HG03108 (cell line): ENCODE measurements at regions not wholly inside any gene's neighbourhood (a gene's known extent, or its start where the extent isn't known, plus 50 kb on each side); places are given as distances from the start of the nearest gene placed in this dataset.

ENCODE experiments used
- ATAC-seq: cut with Tn5 transposase; IDR thresholded peaks from one replicate; pipeline ENCODE4 v1.9.1; 2021; ENCODE audit warnings: moderate library complexity; ENCODE audit not compliant: unreplicated experiment

- no peak for ATAC-seq
Observed at GRCh38 chr6:140571145-140571544, 1196.7 kb upstream of the CITED2 start.

DNA sequence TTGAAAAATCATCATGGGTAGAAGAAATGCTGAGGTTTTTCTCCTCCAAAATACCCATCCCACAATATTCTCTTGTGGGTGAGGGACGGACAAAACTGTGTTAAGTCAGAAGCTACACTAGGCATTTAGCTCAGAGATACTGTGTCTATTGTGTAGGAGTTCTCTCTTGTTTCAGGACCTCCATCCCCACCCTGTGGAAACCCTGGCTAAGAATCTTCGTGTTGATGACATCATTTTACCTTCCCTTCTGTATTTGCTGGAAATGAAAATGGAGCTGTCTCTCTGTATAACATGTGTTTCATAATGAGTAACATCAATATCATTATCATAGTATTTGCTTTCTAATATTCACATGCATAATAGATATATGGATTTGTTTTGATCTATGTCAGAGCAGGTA, 1193.0 kb upstream of the CITED2 start:
- ATAC-seq = no peak

DNA sequence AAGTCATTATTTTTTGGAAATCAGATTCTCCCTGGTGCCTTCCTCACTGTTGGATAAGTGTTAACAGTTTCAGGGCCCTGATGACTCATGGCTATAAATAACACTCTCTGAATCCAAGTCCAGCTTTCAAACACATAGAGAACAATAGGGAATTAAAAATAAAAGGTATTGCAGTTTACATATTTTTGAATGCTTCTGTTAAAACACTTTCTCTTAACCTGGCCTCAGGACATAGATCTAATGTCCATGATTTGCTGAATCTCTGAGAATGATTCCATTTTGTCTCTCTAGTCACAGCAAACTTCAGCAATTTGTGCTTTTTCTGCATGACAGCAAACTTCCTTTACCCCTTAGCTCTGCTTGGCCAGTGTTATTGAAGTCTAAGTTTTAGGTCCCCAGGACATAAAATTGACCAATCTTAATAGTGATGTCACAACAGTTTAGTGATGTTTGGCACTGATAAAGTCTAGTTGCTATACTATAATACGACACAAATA, 1192.4 kb upstream of the CITED2 start:
- no peak for ATAC-seq

DNA sequence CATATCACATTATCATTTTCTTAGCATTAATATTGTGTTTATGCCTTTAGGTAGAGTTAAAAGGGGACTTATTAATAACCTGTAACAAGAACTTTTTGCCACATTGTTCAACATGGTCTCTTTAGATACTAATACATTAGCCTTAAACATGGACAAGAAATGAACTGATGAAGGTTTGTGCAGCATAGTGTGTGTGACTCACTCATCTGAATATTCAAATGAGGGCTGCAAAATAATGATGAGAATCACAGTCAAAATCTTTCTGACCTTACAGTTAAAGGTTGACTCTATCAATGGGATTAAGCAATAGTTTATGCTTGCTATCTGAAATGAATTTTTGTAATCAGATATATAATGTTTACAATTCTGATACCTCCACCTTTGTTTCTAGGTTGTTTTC, 1189.3 kb upstream of the CITED2 start:
- ATAC-seq = no peak

DNA sequence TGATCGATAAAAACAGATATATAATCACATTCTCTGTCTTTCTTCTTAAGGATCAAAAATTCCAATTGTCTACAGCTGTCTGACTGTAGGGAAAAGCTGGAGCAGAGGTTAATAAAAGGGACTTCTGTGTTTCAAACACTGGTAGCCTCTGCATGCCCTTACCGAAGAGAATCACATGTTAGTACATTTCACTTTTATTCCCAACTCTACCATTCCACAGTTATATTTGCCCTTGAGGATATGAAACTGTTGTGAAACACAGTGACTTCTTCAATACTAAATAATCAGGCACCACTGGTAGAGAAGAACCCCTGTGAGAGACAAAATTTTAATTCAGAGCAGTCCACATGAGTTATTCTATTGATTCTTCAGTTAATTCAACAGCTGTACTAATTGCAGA, 1187.3 kb upstream of the CITED2 start:
- ATAC-seq = no peak

- ATAC-seq = no peak
Observed at GRCh38 chr6:140560671-140561070, 1186.2 kb upstream of the CITED2 start.

DNA sequence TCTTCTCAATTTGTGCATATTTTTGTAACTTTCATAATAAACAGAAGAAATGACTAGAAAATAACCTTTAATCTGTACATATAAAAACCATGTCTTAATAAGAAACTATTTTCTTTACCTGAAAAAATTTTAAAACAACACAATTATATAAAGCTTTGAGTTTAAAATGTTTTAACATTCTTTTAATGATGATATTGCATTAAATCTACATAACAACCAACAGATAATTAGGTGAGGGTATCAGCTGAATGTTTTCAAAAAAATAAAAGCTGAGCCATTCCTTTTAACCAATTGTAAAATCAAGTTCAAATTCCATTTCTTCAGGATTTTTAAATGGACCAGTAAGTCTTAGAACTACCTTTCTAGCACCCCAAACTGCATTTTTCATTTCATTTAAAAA, 1185.0 kb upstream of the CITED2 start:
- no peak for ATAC-seq

DNA sequence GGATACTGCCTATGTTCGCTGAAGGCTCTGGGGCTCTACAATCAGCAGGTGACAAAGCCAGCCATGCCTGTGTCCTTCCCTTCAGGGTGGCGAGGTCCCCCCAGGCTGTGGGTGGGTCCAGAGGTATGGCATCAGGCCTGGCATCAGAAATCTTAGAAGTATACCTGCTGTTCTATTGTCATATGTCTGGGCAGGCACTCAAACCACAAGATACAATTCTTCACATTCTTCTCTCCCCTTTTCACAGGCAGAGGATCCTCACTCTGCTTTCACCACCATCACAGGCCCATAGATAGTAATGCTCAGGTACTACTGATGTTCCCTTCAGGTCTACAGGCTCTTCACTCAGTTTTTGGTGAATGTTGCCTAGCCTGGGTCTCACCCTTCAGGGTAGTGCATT, 1180.0 kb upstream of the CITED2 start:
- no peak for ATAC-seq

GRCh38 chr6:140548366-140548765, 1173.9 kb upstream of the CITED2 start:
- ATAC-seq = no peak

GRCh38 chr6:140546640-140547039, 1172.2 kb upstream of the CITED2 start:
- ATAC-seq = no peak

DNA sequence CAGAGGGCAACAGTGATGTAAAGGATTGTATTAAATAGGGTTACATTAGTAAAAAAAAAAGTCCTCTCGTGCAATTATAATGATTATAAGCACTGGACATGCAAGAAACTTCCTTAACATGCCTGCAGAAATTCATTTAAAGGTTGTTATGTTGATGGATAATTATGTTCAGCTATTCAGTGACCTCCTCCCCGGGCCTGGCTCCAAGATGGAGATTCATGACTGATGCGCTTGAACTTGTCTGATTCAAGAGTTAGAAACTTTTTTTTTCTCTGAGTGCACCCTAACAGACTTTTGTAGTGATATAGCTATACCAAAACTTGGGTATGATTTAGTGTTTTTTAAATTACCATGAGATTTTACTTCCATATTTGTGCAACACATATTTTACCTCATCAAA, 1170.0 kb upstream of the CITED2 start:
- ATAC-seq = no peak

DNA sequence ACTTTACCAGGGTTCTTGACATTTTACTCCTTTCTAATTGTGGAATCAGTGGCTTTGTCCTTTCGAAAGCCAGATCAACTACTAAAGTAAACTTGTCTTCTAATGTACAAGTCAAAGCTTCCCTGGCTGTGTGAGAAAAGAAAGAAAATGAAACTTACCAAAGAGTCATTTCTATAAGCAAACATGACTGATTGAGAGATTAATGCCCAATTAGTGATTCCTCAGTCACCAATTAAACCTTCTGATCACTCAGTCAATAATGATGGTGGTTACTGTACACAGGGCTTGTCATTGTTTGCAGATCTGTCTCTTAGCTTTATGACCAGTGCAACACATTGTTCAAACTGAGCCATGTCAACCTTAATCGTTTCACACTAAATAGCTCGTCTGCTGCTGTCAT, 1168.4 kb upstream of the CITED2 start:
- no peak for ATAC-seq

GRCh38 chr6:140541288-140541687, 1166.8 kb upstream of the CITED2 start:
- ATAC-seq = no peak

DNA sequence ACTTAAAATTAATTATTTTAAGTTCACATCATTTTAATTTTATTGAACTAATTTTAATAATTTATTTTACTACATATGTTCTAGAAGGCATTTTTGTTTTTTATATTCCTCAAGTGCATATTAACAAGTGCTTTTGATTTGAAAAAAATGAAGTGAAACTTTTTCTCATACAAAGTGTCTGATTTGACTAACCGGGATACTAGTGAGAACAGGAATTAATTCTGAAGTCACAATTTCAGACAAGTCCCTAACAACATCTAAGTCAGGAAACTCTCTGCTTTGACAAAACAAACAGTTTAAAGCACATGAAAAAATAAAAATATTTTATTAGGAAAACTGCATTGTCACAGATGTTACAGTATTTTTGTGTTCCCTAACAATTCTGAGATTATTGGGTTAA, 1166.3 kb upstream of the CITED2 start:
- no peak for ATAC-seq

GRCh38 chr6:140538926-140539325, 1164.5 kb upstream of the CITED2 start:
- no peak for ATAC-seq

DNA sequence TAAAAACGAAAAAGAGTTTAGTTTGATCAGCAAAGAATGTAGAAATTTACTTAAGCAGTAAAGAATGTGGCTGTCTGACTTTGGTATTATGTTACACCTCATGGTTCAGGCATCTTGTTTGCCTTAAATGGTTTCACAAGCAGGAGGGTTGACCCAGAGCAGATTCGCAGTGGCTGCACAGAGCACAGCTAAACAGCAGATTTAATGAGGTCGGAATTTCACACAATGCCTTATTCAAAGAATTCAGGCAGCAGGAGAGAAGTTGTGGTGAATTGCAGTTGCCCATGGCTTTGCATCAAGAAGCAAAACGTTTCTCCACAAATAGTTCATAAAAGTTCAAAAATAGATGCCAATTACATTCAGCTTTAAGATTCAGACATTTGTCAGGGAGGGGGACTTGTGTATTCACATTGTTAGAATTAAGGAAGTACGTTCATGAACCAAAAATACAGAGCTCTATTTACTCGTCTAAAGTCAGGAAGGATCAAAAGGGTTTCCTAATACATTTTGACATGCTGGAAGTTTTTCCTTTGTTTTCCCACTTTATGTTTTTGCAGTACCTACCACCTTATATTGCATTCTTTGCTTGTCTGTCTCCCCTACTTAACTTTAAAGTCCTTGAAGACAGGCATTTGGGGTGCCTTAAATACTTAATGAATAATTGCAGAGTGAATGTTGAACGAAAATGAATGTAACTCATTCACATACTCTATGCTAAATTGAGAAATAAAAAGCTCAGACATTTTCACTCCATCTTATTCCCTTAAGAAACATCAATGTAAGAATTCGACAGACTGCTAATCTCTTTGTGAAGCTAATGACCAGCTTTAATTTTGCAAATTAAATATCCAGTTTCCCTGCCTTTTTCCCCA, 1163.6 kb upstream of the CITED2 start:
- ATAC-seq = no peak

- ATAC-seq = no peak
Observed at GRCh38 chr6:140537211-140537610, 1162.8 kb upstream of the CITED2 start.

- ATAC-seq = no peak
Observed at GRCh38 chr6:140535511-140535910, 1161.1 kb upstream of the CITED2 start.

DNA sequence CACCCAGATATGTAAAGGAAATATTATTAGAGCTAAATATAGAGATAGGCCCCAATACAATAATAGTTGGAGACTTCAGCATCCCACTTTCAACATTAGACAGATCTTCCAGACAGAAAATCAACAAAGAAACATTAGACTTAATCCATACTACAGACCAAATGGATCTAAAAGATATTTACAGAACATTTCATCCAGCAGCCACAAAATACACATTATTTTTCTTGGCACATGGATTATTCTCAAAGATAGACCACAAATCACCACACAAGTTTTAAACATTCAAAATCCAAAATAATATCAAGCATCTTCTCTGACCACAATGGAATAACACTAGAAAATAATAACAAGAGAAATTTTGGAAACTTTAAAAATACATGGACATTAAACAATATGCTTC, 1159.1 kb upstream of the CITED2 start:
- no peak for ATAC-seq

DNA sequence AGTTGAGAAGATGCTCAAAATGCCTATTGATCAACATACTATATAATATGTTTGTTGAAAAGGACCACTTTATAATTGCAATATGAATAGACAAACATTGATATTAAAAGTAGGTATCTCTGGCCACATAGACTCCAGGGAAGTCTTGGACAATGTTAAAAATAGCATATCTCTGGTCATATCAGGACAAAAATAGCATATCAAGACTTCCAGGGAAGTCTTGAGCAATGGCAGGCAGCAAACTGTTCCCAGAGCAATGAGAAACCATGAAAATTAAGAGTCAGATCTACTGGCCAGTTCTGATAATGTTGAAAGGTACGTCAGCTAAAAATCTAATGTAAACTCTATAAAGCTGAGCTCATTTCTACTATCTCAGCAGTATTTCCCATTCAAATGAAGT, 1130.3 kb upstream of the CITED2 start:
- no peak for ATAC-seq

GRCh38 chr6:140500849-140501248, 1126.4 kb upstream of the CITED2 start:
- no peak for ATAC-seq

- no peak for ATAC-seq
Observed at GRCh38 chr6:140499607-140500006, 1125.2 kb upstream of the CITED2 start.
